Uterus (tissue), 2 donors: ENCODE measurements at regions not wholly inside any gene's neighbourhood (a gene's known extent, or its start where the extent isn't known, plus 50 kb on each side); places are given as distances from the start of the nearest gene placed in this dataset.

ENCODE experiments used
- CTCF ChIP-seq, 4 experiments: fragments of 200-600 bp in 2 of 4; fragments of 450-650 bp in 2 of 4; sonication (generic) in 2 of 4; IDR thresholded peaks; one replicate each; pipeline ENCODE4 v1.5.1; 2016 to 2019; ENCODE audit warnings: antibody characterized with exemption in 4 of 4, mild to moderate bottlenecking in 2 of 4, moderate library complexity in 1 of 4
- POLR2A ChIP-seq, 2 donors: fragments of 450-650 bp; IDR thresholded peaks; one replicate each; pipeline ENCODE4 v1.6.1; 2016; ENCODE audit warnings: antibody characterized with exemption in 2 of 2, mild to moderate bottlenecking in 1 of 2, moderate library complexity in 1 of 2

GRCh38 chr11:104325093-104325492 is 161.1 kb upstream of the PDGFD start:
- TF ChIP-seq POLR2A (IDR thresholded peaks at IDR 0.05) (no peak), CTCF (IDR thresholded peaks at IDR 0.05) (no peak)
